ENCODE measurements at regions not wholly inside any gene's neighbourhood (a gene's known extent, or its start where the extent isn't known, plus 50 kb on each side); places are given as distances from the start of the nearest gene placed in this dataset.

GRCh38 chr4:171203425-171203824, 609.8 kb upstream of the GALNTL6 start:
- no peak for DNase-seq (ENCODE audit: low read depth in 4 of 4, low spot score in 3 of 4)

- no peak for DNase-seq (ENCODE audit: low read depth in 4 of 4, low spot score in 3 of 4)
These were observed 610.3 kb upstream of the GALNTL6 start for GRCh38 chr4:171202908-171203307.

DNA sequence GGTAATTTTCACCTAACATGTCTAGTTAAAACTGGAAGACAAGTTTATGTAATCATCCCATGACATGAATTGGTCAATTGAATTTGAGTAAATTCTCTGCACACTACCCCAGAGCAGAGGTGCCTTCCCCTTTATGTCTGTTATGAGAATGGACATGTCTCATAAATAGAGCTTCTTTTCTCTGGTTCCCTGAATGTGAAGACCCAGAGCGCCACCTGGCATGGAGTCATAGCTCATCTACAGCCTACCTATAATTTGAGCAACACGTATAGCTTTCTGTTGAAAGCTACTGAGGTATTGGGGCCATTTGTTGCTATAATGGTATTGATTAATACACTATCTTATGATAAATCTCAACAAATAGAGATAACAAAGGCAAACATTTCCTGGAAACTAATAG, 626.5 kb upstream of the GALNTL6 start:
- no peak for DNase-seq (ENCODE audit: low read depth in 4 of 4, low spot score in 3 of 4)

DNA sequence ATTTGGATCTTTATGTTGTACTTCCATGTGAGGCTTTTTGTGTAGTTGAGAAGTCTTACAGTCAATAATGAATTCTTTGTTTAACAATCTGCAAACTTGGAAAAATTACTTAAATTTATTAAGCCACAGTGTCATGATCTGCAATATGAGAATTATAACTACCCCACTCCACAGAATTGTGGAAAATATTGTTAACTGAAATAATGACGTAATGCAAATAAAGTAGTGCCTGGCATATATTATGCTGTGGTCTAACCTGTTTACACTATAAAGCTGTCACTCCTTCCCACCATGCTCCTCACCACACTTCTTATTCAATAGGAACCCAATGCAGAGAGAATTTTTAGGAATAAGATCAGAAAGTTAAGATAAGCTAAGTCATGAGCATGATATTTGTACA, 632.1 kb upstream of the GALNTL6 start:
- no peak for DNase-seq (ENCODE audit: low read depth in 4 of 4, low spot score in 3 of 4)

DNA sequence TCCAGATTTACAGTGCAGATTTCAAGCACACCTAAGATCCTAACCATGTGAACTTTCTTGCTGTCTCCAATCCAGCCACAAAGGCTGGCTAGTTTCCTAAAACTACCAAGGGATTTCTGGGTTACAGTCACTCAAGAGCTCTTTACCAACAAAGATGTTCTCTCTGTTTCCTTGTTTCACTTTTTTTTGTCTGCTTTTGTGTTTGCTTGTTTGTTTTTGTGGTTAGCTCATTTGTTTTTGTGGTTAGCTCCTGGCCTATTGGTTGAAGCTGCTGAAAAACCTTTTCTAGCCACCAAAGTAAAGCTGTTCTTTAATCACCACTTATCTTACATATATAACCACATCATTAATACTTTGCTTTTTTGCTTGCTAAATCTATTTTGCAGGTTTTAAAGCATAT, 642.5 kb upstream of the GALNTL6 start:
- DNase-seq (ENCODE audit: low read depth in 4 of 4, low spot score in 3 of 4), result no peak

DNA sequence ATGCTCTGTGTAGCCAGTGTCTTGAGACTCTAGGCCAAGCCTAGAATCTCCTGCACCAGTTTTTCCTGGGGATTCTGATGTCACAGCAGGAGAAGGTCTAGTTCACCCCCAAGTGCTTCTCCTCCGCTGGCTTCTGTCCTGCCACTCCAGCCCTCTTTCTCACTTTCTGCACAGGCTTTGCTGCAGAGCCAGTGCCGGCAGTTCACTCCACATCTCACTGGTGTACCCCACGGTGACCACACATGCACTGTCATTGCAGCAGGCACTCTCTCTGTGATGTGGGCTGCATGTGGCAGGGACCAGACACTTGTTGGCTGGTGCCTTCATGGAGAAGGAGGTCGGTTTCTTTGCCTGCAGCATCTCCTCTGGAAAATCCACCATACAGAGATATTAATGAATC, 643.8 kb upstream of the GALNTL6 start:
- no peak for DNase-seq (ENCODE audit: low read depth in 4 of 4, low spot score in 3 of 4)

DNA sequence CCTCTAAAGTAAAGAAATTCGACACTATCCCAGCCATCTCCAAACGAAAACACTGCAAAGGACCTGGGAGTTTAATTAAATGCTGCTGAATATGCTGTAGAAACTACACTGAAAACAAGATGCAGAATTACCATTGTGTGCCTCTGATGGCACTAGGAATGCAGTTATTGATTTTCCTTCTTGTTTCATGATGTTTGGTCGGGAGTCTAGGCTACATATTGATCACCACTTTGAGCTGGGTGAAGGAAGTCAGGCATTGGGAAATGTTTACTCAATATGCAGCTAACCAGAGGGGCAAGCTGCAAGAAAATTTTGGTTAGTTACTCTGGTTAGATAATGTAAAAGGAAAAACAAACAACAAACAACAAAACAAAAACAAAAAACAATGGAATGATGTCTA, 650.7 kb upstream of the GALNTL6 start:
- DNase-seq (ENCODE audit: low read depth in 4 of 4, low spot score in 3 of 4), result no peak

GRCh38 chr4:171157462-171158082, 655.6 kb upstream of the GALNTL6 start:
- DNase-seq (ENCODE audit: low read depth in 4 of 4, low spot score in 3 of 4), result no peak

DNA sequence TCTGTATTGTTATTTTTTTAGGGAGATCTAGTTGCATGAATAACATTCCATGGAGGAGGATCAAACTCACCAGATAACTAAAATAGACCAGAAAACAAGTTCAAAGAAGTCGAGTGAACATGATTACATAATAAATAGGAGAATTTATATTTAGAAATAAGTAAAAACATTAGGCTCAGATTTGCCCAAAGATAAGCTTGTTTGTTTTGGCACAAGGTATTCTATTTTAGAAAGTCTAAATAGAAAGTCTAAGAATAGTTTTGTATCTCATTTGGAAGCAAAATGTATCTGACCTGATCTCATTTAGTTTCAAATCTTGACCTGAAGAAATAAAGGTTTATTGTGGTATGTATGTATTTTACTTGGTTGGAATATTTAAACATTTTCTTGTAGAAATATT, 670.6 kb upstream of the GALNTL6 start:
- no peak for DNase-seq (ENCODE audit: low read depth in 4 of 4, low spot score in 3 of 4)

- no peak for DNase-seq (ENCODE audit: low read depth in 4 of 4, low spot score in 3 of 4)
These were observed 671.2 kb upstream of the GALNTL6 start for GRCh38 chr4:171142045-171142444.

- DNase-seq (ENCODE audit: low read depth in 4 of 4, low spot score in 3 of 4), result peak in 2 of 4 donors; percentile 5 to 20
These were observed 682.9 kb upstream of the GALNTL6 start for GRCh38 chr4:171130256-171130801.

- DNase-seq (ENCODE audit: low read depth in 4 of 4, low spot score in 3 of 4), result no peak
These were observed 695.1 kb upstream of the GALNTL6 start for GRCh38 chr4:171118091-171118490.

DNA sequence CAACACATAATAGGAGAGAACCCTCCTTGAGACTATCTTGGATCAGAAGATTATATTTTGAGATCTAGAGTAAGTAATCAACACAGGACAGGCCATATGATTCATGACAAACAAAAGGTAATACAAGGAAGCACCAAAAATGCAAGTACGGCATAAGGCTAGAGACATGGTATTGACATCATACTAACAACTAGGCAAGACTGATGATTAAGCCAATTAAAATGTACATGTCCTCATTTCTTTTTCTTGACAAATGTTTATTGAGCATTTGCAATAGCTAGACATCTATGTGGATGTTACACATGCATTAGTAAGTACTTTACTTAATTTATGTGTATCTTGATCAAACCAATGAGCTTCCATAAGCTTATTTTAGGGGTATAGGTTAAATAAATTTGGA, 695.7 kb upstream of the GALNTL6 start:
- no peak for DNase-seq (ENCODE audit: low read depth in 4 of 4, low spot score in 3 of 4)

- no peak for DNase-seq (ENCODE audit: low read depth in 4 of 4, low spot score in 3 of 4)
These were observed 711.4 kb upstream of the GALNTL6 start for GRCh38 chr4:171101845-171102244.

GRCh38 chr4:171087089-171087488, 726.1 kb upstream of the GALNTL6 start:
- no peak for DNase-seq (ENCODE audit: low read depth in 4 of 4, low spot score in 3 of 4)

- no peak for DNase-seq (ENCODE audit: low read depth in 4 of 4, low spot score in 3 of 4)
These were observed 745.8 kb upstream of the GALNTL6 start for GRCh38 chr4:171067422-171067821.

- no peak for DNase-seq (ENCODE audit: low read depth in 4 of 4, low spot score in 3 of 4)
These were observed 763.8 kb upstream of the GALNTL6 start for GRCh38 chr4:171049380-171049779.

GRCh38 chr4:171042989-171043524, 770.1 kb upstream of the GALNTL6 start:
- DNase-seq (ENCODE audit: low read depth in 4 of 4, low spot score in 3 of 4), result no peak

DNA sequence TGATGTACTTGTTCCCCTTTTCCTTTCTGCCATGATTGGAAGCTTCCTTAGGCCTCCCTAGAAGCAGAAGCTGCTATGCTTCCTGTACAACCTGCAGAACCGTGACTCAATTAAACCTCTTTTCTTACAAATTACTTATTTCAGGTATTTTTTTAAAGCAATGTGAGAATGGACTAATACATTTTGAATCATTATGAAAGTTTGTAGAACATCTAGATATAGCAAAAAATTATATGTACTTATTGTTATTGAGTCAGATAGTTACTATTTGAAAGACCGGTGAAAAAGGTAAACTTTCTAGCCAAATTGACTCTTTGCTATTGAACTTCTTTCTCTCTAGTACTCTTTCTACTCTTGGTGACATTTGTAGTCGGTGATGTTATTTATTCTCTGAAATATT, 777.3 kb upstream of the GALNTL6 start:
- no peak for DNase-seq (ENCODE audit: low read depth in 4 of 4, low spot score in 3 of 4)

DNA sequence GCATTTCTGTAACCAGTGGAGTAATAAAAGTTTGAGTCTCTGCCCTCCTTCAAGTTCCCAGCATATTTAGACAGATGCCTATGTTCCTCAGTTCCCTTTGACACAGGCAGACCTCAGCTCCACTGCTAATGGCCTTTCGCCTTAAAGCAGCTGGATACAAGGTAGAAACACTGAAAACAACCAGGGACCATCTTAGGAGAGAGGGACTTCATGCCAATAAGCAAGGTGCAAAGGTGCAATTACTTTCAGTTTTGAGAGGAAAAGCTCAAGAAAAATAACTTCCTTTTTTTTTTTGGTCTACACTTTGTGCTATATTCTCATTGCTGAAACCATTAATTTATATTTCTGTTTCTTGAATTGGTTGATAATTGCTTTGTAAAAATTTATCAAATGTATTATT, 781.9 kb upstream of the GALNTL6 start:
- no peak for DNase-seq (ENCODE audit: low read depth in 4 of 4, low spot score in 3 of 4)

GRCh38 chr4:171025776-171026175, 787.4 kb upstream of the GALNTL6 start:
- no peak for DNase-seq (ENCODE audit: low read depth in 4 of 4, low spot score in 3 of 4)

DNA sequence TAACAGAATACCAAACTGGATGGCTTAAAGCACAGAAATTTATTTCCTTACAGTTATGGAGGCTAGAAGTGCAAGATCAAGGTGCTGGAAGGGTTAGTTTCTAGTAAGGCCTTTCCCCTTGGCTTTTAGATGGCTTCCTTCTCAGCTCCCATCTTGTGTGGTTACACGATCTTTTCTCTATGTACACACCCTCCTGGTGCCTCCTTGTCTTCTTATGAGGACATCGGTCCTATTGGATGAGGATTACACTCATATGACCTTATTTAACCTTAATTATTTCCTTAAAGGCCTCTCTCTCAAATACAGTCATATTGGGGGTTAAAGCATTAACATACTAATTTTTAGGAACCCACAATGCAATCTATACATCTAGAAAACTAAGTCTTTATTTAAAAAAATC, 787.9 kb upstream of the GALNTL6 start:
- no peak for DNase-seq (ENCODE audit: low read depth in 4 of 4, low spot score in 3 of 4)
